Spleen (tissue), 7 donors: ENCODE measurements at regions not wholly inside any gene's neighbourhood (a gene's known extent, or its start where the extent isn't known, plus 50 kb on each side); places are given as distances from the start of the nearest gene placed in this dataset.

Experiments
- POLR2A ChIP-seq, 3 donors: fragments of 450-650 bp; IDR thresholded peaks; one replicate each; pipeline ENCODE4 v1.5.1; 2017; ENCODE audit warnings: antibody characterized with exemption in 3 of 3, mild to moderate bottlenecking in 1 of 3
- POLR2AphosphoS5 ChIP-seq, 3 donors: sonication (generic); formaldehyde crosslinking; IDR thresholded peaks; one replicate each; pipeline ENCODE4 v1.5.1; 2017; ENCODE audit warnings: antibody characterized with exemption in 3 of 3
- TF ChIP-seq, protein P1 (sequence below), 11 experiments: fragments of 200-600 bp in 7 of 11; fragments of 450-650 bp in 4 of 11; sonication (generic) in 4 of 11; IDR thresholded peaks in 8 of 11; conservative IDR thresholded peaks in 3 of 11; 1 replicate in 7 of 11; 2 replicates in 4 of 11; pipeline versions ENCODE4 v1.4.0 to v1.8.0; 2016 to 2021; ENCODE audit warnings: antibody characterized with exemption in 11 of 11, inconsistent platforms in 4 of 11, mild to moderate bottlenecking in 1 of 11
- donor health status: DM: no; HTN: no; CAD: no; lungs with moderate emphysema.
- donor health status: DM: no; HTN: no; CAD: no.
- donor health status: DM: no; HTN: no; CAD: no.

DNA sequence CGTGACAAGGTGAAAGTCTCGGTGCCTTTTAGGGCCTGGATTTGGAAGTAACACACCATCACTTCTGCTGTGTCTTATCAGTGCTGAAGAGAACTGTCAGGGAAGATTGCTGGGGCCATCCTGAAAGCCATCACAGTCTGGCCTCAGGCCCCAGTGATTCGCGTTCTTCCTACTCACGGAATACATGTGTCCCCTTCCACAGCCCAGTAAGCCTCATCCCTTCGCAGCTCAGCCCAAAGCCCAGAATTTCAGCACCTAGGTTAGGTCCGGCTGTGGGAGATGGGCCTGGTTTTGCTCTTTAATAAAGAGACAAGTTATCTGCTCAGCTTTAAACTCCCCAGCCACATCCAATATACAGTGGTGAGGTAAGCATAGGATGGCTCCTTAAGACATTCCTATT is 113.0 kb upstream of the SPACA7 start:
- TF ChIP-seq, protein P1, sequence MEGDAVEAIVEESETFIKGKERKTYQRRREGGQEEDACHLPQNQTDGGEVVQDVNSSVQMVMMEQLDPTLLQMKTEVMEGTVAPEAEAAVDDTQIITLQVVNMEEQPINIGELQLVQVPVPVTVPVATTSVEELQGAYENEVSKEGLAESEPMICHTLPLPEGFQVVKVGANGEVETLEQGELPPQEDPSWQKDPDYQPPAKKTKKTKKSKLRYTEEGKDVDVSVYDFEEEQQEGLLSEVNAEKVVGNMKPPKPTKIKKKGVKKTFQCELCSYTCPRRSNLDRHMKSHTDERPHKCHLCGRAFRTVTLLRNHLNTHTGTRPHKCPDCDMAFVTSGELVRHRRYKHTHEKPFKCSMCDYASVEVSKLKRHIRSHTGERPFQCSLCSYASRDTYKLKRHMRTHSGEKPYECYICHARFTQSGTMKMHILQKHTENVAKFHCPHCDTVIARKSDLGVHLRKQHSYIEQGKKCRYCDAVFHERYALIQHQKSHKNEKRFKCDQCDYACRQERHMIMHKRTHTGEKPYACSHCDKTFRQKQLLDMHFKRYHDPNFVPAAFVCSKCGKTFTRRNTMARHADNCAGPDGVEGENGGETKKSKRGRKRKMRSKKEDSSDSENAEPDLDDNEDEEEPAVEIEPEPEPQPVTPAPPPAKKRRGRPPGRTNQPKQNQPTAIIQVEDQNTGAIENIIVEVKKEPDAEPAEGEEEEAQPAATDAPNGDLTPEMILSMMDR (IDR thresholded peaks at IDR 0.05 in 8 of 11, conservative IDR thresholded peaks at IDR 0.05 in 3 of 11), result no peak
- TF ChIP-seq POLR2A (IDR thresholded peaks at IDR 0.05) (no peak), POLR2AphosphoS5 (IDR thresholded peaks at IDR 0.05) (no peak)
